NCI-H2196 treated with DMSO at 0.1 percent for 48 hours (cell line): ENCODE measurements at regions not wholly inside any gene's neighbourhood (a gene's known extent, or its start where the extent isn't known, plus 50 kb on each side); places are given as distances from the start of the nearest gene placed in this dataset.
"Not testable (repeated sequence)": the region's sequence is repeated elsewhere in the genome, so short reads cannot be mapped to it uniquely, and the experiment has no call there.

Experiments used
- DNase-seq: peaks from one replicate; lab custom pipeline; 2025; ENCODE audit not compliant: unreplicated experiment; lab: John Stamatoyannopoulos, UW

GRCh38 chr6:18586133-18586532 is 199.0 kb downstream of the RNF144B start:
- no peak for DNase-seq

- peak; percentile 33 for DNase-seq
Measured at GRCh38 chr6:18595774-18596530, 208.8 kb downstream of the RNF144B start.

GRCh38 chr6:18596531-18596835 is 209.3 kb downstream of the RNF144B start:
- DNase-seq, result no peak

- no peak for DNase-seq
Measured at GRCh38 chr6:18598551-18599264, 211.6 kb downstream of the RNF144B start.

- DNase-seq, result no peak
Measured at GRCh38 chr6:18600255-18600654, 213.1 kb downstream of the RNF144B start.

- DNase-seq, result peak; percentile 17
Measured at GRCh38 chr6:18601516-18602020, 214.4 kb downstream of the RNF144B start.

- DNase-seq, result no peak
Measured at GRCh38 chr6:18602931-18603330, 215.8 kb downstream of the RNF144B start.

GRCh38 chr6:18603361-18603760 is 216.2 kb downstream of the RNF144B start:
- no peak for DNase-seq

- no peak for DNase-seq
Measured at GRCh38 chr6:18605841-18606240, 218.7 kb downstream of the RNF144B start.

- DNase-seq, result no peak
Measured at GRCh38 chr6:18609715-18610114, 222.6 kb downstream of the RNF144B start.

GRCh38 chr6:18613319-18613925 is 226.3 kb downstream of the RNF144B start:
- no peak for DNase-seq

- DNase-seq, result no peak
Measured at GRCh38 chr6:18629571-18629970, 242.4 kb downstream of the RNF144B start.

GRCh38 chr6:18632670-18633410 is 245.7 kb downstream of the RNF144B start:
- no peak for DNase-seq

GRCh38 chr6:18634912-18635311 is 247.8 kb downstream of the RNF144B start:
- DNase-seq, result no peak

GRCh38 chr6:18640134-18640533 is 253.0 kb downstream of the RNF144B start:
- DNase-seq, result no peak

- DNase-seq, result no peak
Measured at GRCh38 chr6:18640754-18641153, 253.6 kb downstream of the RNF144B start.

GRCh38 chr6:18654821-18655220 is 267.7 kb downstream of the RNF144B start:
- DNase-seq, result no peak

- no peak for DNase-seq
Measured at GRCh38 chr6:18656506-18656905, 269.4 kb downstream of the RNF144B start.

GRCh38 chr6:18659994-18660393 is 272.8 kb downstream of the RNF144B start:
- not testable (repeated sequence) for DNase-seq

- DNase-seq, result peak; percentile 29
Measured at GRCh38 chr6:18663011-18663410, 275.9 kb downstream of the RNF144B start.

GRCh38 chr6:18664401-18664800 is 277.3 kb downstream of the RNF144B start:
- DNase-seq, result no peak
